ENCODE measurements at regions not wholly inside any gene's neighbourhood (a gene's known extent, or its start where the extent isn't known, plus 50 kb on each side); places are given as distances from the start of the nearest gene placed in this dataset.

DNA sequence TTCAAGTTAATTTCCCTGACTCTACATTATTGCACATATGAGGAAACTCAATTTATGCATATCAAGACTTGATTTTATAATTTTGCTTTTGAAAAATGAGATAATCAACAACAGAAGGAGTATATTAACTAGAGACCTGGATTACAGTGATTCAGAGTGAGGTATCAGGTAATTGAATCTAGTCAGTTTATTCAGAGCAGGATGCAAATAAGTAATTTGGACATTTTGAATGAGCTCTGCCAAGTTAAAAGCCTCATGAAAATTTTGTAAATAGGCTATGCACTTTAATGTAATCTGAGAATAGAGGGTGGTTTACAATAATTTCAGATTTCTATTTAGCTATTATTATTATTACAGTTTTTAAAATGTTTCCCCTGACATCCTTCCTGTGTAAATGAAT is 203.7 kb upstream of the EMCN start (continued):
- TF ChIP-seq ZNF549 (tag by site-specific recombination; IDR thresholded peaks at IDR 0.05): no peak

DNA sequence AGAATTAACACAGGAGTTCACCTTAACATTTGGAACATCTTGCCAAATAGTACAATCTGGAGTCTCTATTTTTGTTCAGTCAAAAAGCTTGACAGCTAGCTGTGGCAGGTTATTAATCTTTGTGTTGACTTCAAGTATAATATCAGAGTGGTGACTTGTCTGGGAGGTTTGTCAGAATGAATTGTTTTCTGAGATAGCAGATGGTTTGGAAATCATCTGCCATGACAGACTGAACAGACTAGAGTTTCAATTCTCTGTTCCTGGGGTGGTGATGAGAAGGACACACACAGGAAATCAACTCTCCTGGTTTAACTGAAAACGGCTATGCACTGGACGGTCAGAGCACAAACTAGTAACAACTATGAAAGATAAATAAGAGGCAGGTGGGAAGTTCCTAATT is 203.3 kb upstream of the EMCN start:
- Histone ChIP-seq H3K27ac (ENCODE audit: extremely low read depth, low read depth, low read length) (no peak overlapping the region), H3K9me3 (ENCODE audit: control insufficient read depth, insufficient read depth, low read depth, low read length) (no peaks in the 10 kb centered on the region), H3K36me3 (ENCODE audit: control insufficient read depth in 2 of 2, insufficient read depth in 1 of 2, low read length in 2 of 2) (no peaks in the 10 kb centered on the region), H3K4me3 (ENCODE audit: low read depth, low read length) (no peak overlapping the region), H3K4me1 (ENCODE audit: control insufficient read depth, insufficient read depth, low read length) (no peaks in the 10 kb centered on the region)
- CTCF ChIA-PET: no interaction called here
- no peak for TF ChIP-seq REPIN1 (tag by site-specific recombination; IDR thresholded peaks at IDR 0.05; ENCODE audit: low read depth)
- TF ChIP-seq, protein P1, sequence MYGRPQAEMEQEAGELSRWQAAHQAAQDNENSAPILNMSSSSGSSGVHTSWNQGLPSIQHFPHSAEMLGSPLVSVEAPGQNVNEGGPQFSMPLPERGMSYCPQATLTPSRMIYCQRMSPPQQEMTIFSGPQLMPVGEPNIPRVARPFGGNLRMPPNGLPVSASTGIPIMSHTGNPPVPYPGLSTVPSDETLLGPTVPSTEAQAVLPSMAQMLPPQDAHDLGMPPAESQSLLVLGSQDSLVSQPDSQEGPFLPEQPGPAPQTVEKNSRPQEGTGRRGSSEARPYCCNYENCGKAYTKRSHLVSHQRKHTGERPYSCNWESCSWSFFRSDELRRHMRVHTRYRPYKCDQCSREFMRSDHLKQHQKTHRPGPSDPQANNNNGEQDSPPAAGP (tag by site-specific recombination; IDR thresholded peaks at IDR 0.05): no peak
- no peak for TF ChIP-seq ZNF211 (tag by site-specific recombination; IDR thresholded peaks at IDR 0.05; ENCODE audit: low read depth)
- no peak for TF ChIP-seq ZNF561 (tag by site-specific recombination; IDR thresholded peaks at IDR 0.05; ENCODE audit: borderline replicate concordance)
- TF ChIP-seq ZNF184 (tag by site-specific recombination; IDR thresholded peaks at IDR 0.05): no peak
- no peak for TF ChIP-seq HOXA7 (CRISPR knock-in tag; IDR thresholded peaks at IDR 0.05; ENCODE audit: borderline replicate concordance)
- no peak for TF ChIP-seq ZNF791 (tag by site-specific recombination; IDR thresholded peaks at IDR 0.05)
- TF ChIP-seq ZBTB48 (tag by site-specific recombination; IDR thresholded peaks at IDR 0.05): no peak
- POLR2A ChIA-PET: no interaction called here

DNA sequence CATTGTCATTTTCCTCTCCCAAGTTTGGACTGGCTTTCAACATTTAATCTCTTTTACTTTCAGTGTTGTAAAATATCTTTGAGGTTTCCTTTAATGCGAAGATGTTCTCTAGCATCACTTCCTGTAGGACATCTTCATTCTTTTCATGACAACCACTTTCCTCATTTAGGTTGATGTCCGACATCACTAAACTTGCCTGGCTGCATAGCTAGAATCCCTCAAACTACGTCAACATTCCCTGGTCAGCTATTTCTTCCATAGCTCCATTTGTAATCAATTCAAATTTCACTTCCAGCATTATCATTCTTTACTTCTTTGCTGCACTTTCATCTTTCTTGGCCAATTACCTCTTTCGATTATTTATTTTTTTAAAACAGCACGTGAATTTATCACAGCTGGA is 198.6 kb upstream of the EMCN start:
- ChIA-PET POLR2A (no interaction called here), CTCF (no interaction called here)
- no peak overlapping the region for H3K4me3 ChIP-seq (ENCODE audit: low read depth, low read length)
- H3K4me1 ChIP-seq (ENCODE audit: control insufficient read depth, insufficient read depth, low read length): no peaks in the 10 kb centered on the region
- no peak for TF ChIP-seq ZNF658 (tag by site-specific recombination; IDR thresholded peaks at IDR 0.05)
- TF ChIP-seq, protein P2, sequence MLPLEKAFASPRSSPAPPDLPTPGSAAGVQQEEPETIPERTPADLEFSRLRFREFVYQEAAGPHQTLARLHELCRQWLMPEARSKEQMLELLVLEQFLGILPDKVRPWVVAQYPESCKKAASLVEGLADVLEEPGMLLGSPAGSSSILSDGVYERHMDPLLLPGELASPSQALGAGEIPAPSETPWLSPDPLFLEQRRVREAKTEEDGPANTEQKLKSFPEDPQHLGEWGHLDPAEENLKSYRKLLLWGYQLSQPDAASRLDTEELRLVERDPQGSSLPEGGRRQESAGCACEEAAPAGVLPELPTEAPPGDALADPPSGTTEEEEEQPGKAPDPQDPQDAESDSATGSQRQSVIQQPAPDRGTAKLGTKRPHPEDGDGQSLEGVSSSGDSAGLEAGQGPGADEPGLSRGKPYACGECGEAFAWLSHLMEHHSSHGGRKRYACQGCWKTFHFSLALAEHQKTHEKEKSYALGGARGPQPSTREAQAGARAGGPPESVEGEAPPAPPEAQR (tag by site-specific recombination; IDR thresholded peaks at IDR 0.05): no peak
- TF ChIP-seq KLF1 (tag by site-specific recombination; IDR thresholded peaks at IDR 0.05): no peak
- no peak for TF ChIP-seq PRDM1 (tag by site-specific recombination; IDR thresholded peaks at IDR 0.05)
- no peak for TF ChIP-seq ZNF560 (tag by site-specific recombination; IDR thresholded peaks at IDR 0.05; ENCODE audit: borderline replicate concordance)
- TF ChIP-seq ZNF747 (tag by site-specific recombination; IDR thresholded peaks at IDR 0.05): no peak
- no peak overlapping the region for H3K27ac ChIP-seq (ENCODE audit: extremely low read depth, low read depth, low read length)
- H3K9me3 ChIP-seq (ENCODE audit: control insufficient read depth, insufficient read depth, low read depth, low read length): no peaks in the 10 kb centered on the region
- no peaks in the 10 kb centered on the region for H3K36me3 ChIP-seq (ENCODE audit: control insufficient read depth in 2 of 2, insufficient read depth in 1 of 2, low read length in 2 of 2)

DNA sequence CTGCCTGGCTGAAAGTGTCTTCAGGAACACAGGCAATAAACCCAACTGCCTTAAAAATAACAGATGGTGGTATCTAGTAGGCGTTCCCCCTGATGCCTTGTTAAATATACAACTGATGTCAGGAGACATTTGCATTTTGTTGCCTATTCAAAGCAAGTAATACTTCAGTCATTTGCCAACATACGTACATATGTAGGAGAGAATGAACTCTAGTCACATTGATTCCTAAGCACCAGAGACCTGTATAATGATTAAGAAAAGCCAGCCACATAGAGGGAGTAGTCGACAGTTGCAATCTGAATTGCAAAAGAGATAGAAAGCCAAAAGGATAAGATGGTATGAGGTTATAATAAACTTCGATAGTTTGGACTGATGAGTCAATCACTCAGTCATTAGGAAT is 191.0 kb upstream of the EMCN start:
- no peak overlapping the region for H3K27ac ChIP-seq (ENCODE audit: extremely low read depth, low read depth, low read length)
- no peak overlapping the region for H3K4me3 ChIP-seq (ENCODE audit: low read depth, low read length)
- H3K4me1 ChIP-seq (ENCODE audit: control insufficient read depth, insufficient read depth, low read length): no peaks in the 10 kb centered on the region
- CTCF ChIA-PET: no interaction called here
- POLR2A ChIA-PET: no interaction called here
- no peaks in the 10 kb centered on the region for H3K36me3 ChIP-seq (ENCODE audit: control insufficient read depth in 2 of 2, insufficient read depth in 1 of 2, low read length in 2 of 2)
- H3K9me3 ChIP-seq (ENCODE audit: control insufficient read depth, insufficient read depth, low read depth, low read length): no peaks in the 10 kb centered on the region
- TF ChIP-seq ZNF366 (tag by site-specific recombination; conservative IDR thresholded peaks at IDR 0.05) (no peak), YY2 (tag by site-specific recombination; IDR thresholded peaks at IDR 0.05) (no peak), GLIS1 (tag by site-specific recombination; IDR thresholded peaks at IDR 0.05) (no peak), ZNF48 (tag by site-specific recombination; IDR thresholded peaks at IDR 0.05) (no peak), REPIN1 (tag by site-specific recombination; IDR thresholded peaks at IDR 0.05; ENCODE audit: low read depth) (no peak), ZNF530 (tag by site-specific recombination; IDR thresholded peaks at IDR 0.05; ENCODE audit: low read depth) (no peak), ZNF37A (tag by site-specific recombination; IDR thresholded peaks at IDR 0.05) (no peak), ZNF426 (tag by site-specific recombination; IDR thresholded peaks at IDR 0.05) (no peak)
- TF ChIP-seq, protein P3, sequence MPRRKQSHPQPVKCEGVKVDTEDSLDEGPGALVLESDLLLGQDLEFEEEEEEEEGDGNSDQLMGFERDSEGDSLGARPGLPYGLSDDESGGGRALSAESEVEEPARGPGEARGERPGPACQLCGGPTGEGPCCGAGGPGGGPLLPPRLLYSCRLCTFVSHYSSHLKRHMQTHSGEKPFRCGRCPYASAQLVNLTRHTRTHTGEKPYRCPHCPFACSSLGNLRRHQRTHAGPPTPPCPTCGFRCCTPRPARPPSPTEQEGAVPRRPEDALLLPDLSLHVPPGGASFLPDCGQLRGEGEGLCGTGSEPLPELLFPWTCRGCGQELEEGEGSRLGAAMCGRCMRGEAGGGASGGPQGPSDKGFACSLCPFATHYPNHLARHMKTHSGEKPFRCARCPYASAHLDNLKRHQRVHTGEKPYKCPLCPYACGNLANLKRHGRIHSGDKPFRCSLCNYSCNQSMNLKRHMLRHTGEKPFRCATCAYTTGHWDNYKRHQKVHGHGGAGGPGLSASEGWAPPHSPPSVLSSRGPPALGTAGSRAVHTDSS (tag by site-specific recombination; IDR thresholded peaks at IDR 0.05): no peak
- TF ChIP-seq, protein P4, sequence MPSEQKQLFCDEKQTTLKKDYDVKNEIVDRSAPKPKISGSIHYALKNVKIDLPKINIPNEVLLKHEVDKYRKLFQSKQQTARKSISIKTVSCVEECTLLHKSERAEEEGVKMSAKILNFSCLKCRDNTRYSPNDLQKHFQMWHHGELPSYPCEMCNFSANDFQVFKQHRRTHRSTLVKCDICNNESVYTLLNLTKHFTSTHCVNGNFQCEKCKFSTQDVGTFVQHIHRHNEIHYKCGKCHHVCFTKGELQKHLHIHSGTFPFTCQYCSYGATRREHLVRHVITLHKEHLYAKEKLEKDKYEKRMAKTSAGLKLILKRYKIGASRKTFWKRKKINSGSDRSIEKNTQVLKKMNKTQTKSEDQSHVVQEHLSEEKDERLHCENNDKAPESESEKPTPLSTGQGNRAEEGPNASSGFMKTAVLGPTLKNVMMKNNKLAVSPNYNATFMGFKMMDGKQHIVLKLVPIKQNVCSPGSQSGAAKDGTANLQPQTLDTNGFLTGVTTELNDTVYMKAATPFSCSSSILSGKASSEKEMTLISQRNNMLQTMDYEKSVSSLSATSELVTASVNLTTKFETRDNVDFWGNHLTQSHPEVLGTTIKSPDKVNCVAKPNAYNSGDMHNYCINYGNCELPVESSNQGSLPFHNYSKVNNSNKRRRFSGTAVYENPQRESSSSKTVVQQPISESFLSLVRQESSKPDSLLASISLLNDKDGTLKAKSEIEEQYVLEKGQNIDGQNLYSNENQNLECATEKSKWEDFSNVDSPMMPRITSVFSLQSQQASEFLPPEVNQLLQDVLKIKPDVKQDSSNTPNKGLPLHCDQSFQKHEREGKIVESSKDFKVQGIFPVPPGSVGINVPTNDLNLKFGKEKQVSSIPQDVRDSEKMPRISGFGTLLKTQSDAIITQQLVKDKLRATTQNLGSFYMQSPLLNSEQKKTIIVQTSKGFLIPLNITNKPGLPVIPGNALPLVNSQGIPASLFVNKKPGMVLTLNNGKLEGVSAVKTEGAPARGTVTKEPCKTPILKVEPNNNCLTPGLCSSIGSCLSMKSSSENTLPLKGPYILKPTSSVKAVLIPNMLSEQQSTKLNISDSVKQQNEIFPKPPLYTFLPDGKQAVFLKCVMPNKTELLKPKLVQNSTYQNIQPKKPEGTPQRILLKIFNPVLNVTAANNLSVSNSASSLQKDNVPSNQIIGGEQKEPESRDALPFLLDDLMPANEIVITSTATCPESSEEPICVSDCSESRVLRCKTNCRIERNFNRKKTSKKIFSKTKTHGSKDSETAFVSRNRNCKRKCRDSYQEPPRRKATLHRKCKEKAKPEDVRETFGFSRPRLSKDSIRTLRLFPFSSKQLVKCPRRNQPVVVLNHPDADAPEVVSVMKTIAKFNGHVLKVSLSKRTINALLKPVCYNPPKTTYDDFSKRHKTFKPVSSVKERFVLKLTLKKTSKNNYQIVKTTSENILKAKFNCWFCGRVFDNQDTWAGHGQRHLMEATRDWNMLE (tag by site-specific recombination; conservative IDR thresholded peaks at IDR 0.05; ENCODE audit: low read depth): no peak

Data from HEK293 (cell line).